ENCODE measurements at regions not wholly inside any gene's neighbourhood (a gene's known extent, or its start where the extent isn't known, plus 50 kb on each side); places are given as distances from the start of the nearest gene placed in this dataset.

GRCh38 chr15:47618241-47618640 is 99.1 kb upstream of the SEMA6D start:
- Histone ChIP-seq H3K36me3 (ENCODE audit: insufficient read depth, low read length) (no peaks in the 10 kb centered on the region), H3K27ac (ENCODE audit: low read depth in 1 of 2, low read length in 2 of 2) (no peak overlapping the region), H3K9me3 (ENCODE audit: control insufficient read depth in 1 of 2, insufficient read depth in 1 of 2, low read length in 2 of 2) (no peaks in the 10 kb centered on the region), H3K27me3 (ENCODE audit: control insufficient read depth in 1 of 2, insufficient read depth in 2 of 2, low read length in 2 of 2) (peaks cover 0 to 3% of the 10 kb centered on the region in 2 experiments), H3K4me1 (ENCODE audit: insufficient read depth, low read length) (no peaks in the 10 kb centered on the region), H3K4me3 (ENCODE audit: low read length) (no peak overlapping the region)
- H3K27ac Mint-ChIP-seq: no peak overlapping the region
- CTCF ChIA-PET: no interaction called here
- H3K4me1 Mint-ChIP-seq (ENCODE audit: low read depth): no peaks in the 10 kb centered on the region
- POLR2A ChIA-PET: no interaction called here
- no peak for TF ChIP-seq CTCF (IDR thresholded peaks at IDR 0.05)
- no peaks in the 10 kb centered on the region for H3K36me3 Mint-ChIP-seq (ENCODE audit: low read depth)
- DNase-seq (no peak), ATAC-seq (ENCODE audit: poor library complexity) (no peak)
- no peak overlapping the region for H3K4me3 Mint-ChIP-seq
- intact Hi-C loops (cut with DNase I, micrococcal nuclease): no loop called here
- H3K9me3 Mint-ChIP-seq: no peaks in the 10 kb centered on the region
- H3K27me3 Mint-ChIP-seq: no peaks in the 10 kb centered on the region

- Histone ChIP-seq H3K36me3 (ENCODE audit: insufficient read depth, low read length) (no peaks in the 10 kb centered on the region), H3K9me3 (ENCODE audit: control insufficient read depth in 1 of 2, insufficient read depth in 1 of 2, low read length in 2 of 2) (no peaks in the 10 kb centered on the region), H3K27ac (ENCODE audit: low read depth in 1 of 2, low read length in 2 of 2) (no peak overlapping the region), H3K4me3 (ENCODE audit: low read length) (no peak overlapping the region), H3K27me3 (ENCODE audit: control insufficient read depth in 1 of 2, insufficient read depth in 2 of 2, low read length in 2 of 2) (peaks cover 0 to 3% of the 10 kb centered on the region in 2 experiments), H3K4me1 (ENCODE audit: insufficient read depth, low read length) (no peaks in the 10 kb centered on the region)
- DNase-seq (no peak), ATAC-seq (ENCODE audit: poor library complexity) (no peak)
- no peaks in the 10 kb centered on the region for H3K27me3 Mint-ChIP-seq
- no peak overlapping the region for H3K4me3 Mint-ChIP-seq
- no peaks in the 10 kb centered on the region for H3K4me1 Mint-ChIP-seq (ENCODE audit: low read depth)
- ChIA-PET CTCF (no interaction called here), POLR2A (no interaction called here)
- H3K27ac Mint-ChIP-seq: no peak overlapping the region
- TF ChIP-seq CTCF (IDR thresholded peaks at IDR 0.05): no peak
- no peaks in the 10 kb centered on the region for H3K36me3 Mint-ChIP-seq (ENCODE audit: low read depth)
- intact Hi-C loops (cut with DNase I, micrococcal nuclease): no loop called here
- no peaks in the 10 kb centered on the region for H3K9me3 Mint-ChIP-seq
Measured at GRCh38 chr15:47620960-47621681, 96.2 kb upstream of the SEMA6D start.

GRCh38 chr15:47622055-47622454 is 95.2 kb upstream of the SEMA6D start:
- POLR2A ChIA-PET: no interaction called here

More at GRCh38 chr15:47622055-47622454, 95.2 kb upstream of the SEMA6D start:
- H3K4me3 Mint-ChIP-seq: no peak overlapping the region
- CTCF ChIA-PET: no interaction called here
- TF ChIP-seq CTCF (IDR thresholded peaks at IDR 0.05): no peak
- H3K4me1 Mint-ChIP-seq (ENCODE audit: low read depth): no peaks in the 10 kb centered on the region
- Histone ChIP-seq H3K36me3 (ENCODE audit: insufficient read depth, low read length) (no peaks in the 10 kb centered on the region), H3K4me1 (ENCODE audit: insufficient read depth, low read length) (no peaks in the 10 kb centered on the region), H3K27me3 (ENCODE audit: control insufficient read depth in 1 of 2, insufficient read depth in 2 of 2, low read length in 2 of 2) (peaks cover 0 to 3% of the 10 kb centered on the region in 2 experiments), H3K27ac (ENCODE audit: low read depth in 1 of 2, low read length in 2 of 2) (no peak overlapping the region), H3K4me3 (ENCODE audit: low read length) (no peak overlapping the region), H3K9me3 (ENCODE audit: control insufficient read depth in 1 of 2, insufficient read depth in 1 of 2, low read length in 2 of 2) (no peaks in the 10 kb centered on the region)
- H3K27ac Mint-ChIP-seq: no peak overlapping the region
- intact Hi-C loops (cut with DNase I, micrococcal nuclease): no loop called here
- H3K9me3 Mint-ChIP-seq: no peaks in the 10 kb centered on the region
- DNase-seq (no peak), ATAC-seq (ENCODE audit: poor library complexity) (no peak)
- no peaks in the 10 kb centered on the region for H3K36me3 Mint-ChIP-seq (ENCODE audit: low read depth)
- H3K27me3 Mint-ChIP-seq: no peaks in the 10 kb centered on the region

Measured in CD4-positive, alpha-beta T cell (primary cell).